Vagina (tissue), 2 donors: ENCODE measurements at regions not wholly inside any gene's neighbourhood (a gene's known extent, or its start where the extent isn't known, plus 50 kb on each side); places are given as distances from the start of the nearest gene placed in this dataset.
"Not testable (repeated sequence)": the region's sequence is repeated elsewhere in the genome, so short reads cannot be mapped to it uniquely, and the experiment has no call there.

ENCODE experiments used
- DNase-seq, 2 donors: peaks; one replicate each; pipeline ENCODE4 v3.0.0-alpha.2; 2017; ENCODE audit errors: extremely low spot score in 2 of 2
- H3K27ac ChIP-seq: fragments of 200-600 bp; sonication (generic); one replicate; pipeline ENCODE4 v1.5.1; 2019
- H3K27me3 ChIP-seq: fragments of 200-600 bp; sonication (generic); one replicate; pipeline ENCODE4 v1.5.1; 2019
- H3K36me3 ChIP-seq, 2 donors: fragments of 200-600 bp; sonication (generic); one replicate each; pipeline ENCODE4 v1.5.1; 2017 to 2019
- H3K4me1 ChIP-seq: fragments of 200-600 bp; sonication (generic); one replicate; pipeline ENCODE4 v1.5.1; 2019
- H3K4me3 ChIP-seq, 2 donors: fragments of 200-600 bp; sonication (generic); 1 replicate in 1 of 2; 2 replicates in 1 of 2; pipeline ENCODE4 v1.5.1; 2016 to 2019
- H3K9me3 ChIP-seq: fragments of 200-600 bp; sonication (generic); one replicate; pipeline ENCODE4 v1.5.1; 2019
- POLR2A ChIP-seq, 2 donors: fragments of 450-650 bp; IDR thresholded peaks; one replicate each; pipeline ENCODE4 v1.6.1; 2017; ENCODE audit warnings: antibody characterized with exemption in 2 of 2, mild to moderate bottlenecking in 2 of 2, moderate library complexity in 2 of 2
- intact Hi-C: fragments of 100-400 bp; cut with DNase I; formaldehyde crosslinking; loops from one replicate; pipeline ENCODE4 v1.15.1; 2023

DNA sequence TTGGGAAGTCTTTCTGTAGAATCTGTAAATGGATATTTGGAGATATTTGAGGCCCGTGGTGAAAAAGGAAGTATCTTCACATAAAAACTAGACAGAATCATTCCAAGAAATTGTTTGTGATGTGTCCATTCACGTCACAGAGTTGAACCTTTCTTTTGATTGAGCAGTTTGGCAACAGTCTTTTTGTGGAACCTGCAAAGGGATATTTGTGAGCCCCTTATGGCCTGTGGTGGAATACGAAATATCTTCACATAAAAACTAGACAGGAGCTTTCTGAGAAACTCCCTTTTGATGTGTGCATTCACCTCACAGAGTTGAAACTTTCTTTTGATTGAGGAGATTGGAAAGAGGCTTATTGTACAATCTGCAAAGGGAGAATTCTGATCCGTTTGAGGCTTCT lies 2980.4 kb downstream of the TUBA3C start:
- H3K9me3 ChIP-seq, intact Hi-C loops, DNase-seq, H3K4me1 ChIP-seq, H3K27me3 ChIP-seq, H3K27ac ChIP-seq, H3K4me3 ChIP-seq, H3K36me3 ChIP-seq: not testable (repeated sequence)

DNA sequence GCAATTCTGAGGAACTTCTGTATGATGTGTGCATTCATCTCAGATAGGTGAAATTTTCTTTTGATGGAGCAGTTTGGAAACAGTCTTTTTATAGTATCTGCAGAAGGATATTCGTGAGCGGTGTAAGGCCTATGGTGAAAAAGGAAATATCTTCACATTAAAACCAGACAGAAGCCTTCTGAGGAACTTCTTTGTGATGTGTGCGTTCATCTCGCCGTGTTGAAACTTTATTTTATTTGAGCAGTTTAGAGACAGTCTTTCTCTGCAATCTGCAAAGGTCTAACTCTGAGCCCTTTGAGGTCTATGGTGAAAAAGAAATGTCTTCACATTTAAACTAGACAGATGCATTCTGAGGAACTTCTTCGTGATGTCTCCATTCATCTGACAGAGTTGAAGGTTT lies 3021.0 kb downstream of the TUBA3C start:
- DNase-seq, H3K4me3 ChIP-seq, H3K27ac ChIP-seq, intact Hi-C loops, H3K4me1 ChIP-seq, H3K9me3 ChIP-seq, H3K27me3 ChIP-seq, H3K36me3 ChIP-seq: not testable (repeated sequence)
- peak in 1 of 2 donors; percentile 8 for TF ChIP-seq POLR2A (IDR thresholded peaks at IDR 0.05)

DNA sequence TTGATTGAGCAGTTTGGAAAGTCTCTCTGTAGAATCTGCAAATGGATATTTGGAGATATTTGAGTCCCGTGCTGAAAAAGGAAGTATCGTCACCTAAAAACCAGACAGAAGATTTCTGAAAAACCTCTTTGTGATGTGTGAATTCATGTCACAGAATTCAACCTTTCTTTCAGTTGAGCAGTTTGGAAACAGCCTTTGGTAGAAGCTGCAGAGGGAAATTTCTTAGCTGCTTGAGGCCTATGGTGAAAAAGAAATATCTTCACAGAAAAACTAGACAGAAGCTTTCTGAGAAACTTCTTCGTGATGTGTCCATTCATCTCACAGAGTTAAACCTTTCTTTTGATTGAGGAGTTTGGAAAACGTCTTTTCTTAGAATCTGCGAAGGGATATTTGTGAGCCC lies 3022.7 kb downstream of the TUBA3C start:
- H3K9me3 ChIP-seq, H3K27ac ChIP-seq, H3K27me3 ChIP-seq, H3K4me3 ChIP-seq, H3K36me3 ChIP-seq, intact Hi-C loops, DNase-seq, H3K4me1 ChIP-seq: not testable (repeated sequence)

DNA sequence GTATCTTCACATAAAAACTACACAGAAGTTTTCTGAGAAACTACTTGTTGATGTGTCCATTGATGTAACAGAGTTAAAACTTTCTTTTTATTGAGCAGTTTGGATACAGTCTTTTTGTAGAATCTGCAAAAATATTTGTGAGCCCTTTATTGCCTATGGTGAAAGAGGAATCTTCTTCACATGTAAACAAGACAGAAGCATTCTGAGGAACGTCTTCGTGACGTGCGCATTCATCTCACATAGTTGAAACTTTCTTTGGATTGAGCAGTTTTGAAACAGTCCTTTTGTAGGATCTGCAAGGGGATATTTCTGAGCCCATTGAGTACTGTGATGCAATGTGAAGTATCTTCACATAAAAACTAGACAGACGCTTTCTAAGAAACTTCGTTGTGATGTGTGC lies 3023.6 kb downstream of the TUBA3C start:
- H3K36me3 ChIP-seq, H3K9me3 ChIP-seq, H3K4me3 ChIP-seq, H3K4me1 ChIP-seq, H3K27ac ChIP-seq, H3K27me3 ChIP-seq, intact Hi-C loops, DNase-seq: not testable (repeated sequence)

DNA sequence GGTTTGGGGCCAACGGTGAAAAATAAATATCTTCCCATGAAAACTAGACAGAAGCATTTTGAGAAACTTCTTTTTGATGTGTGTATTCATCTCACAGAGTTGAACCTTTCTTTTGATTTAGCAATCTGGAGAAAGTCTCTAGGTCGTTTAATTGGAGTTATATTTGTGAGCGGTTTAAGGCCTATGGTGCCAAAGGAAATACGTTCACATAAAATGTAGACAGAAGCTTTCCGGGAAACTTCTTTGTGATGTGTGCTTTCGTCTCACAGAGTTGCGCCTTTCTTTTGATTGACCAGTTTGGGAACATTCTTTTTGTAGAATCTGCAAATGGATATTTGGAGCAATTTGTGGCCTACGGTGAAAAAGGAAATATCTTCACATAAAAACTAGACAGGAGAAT lies 3028.8 kb downstream of the TUBA3C start:
- H3K27ac ChIP-seq, intact Hi-C loops, H3K9me3 ChIP-seq, H3K27me3 ChIP-seq, H3K4me3 ChIP-seq, H3K4me1 ChIP-seq, DNase-seq, H3K36me3 ChIP-seq: not testable (repeated sequence)

DNA sequence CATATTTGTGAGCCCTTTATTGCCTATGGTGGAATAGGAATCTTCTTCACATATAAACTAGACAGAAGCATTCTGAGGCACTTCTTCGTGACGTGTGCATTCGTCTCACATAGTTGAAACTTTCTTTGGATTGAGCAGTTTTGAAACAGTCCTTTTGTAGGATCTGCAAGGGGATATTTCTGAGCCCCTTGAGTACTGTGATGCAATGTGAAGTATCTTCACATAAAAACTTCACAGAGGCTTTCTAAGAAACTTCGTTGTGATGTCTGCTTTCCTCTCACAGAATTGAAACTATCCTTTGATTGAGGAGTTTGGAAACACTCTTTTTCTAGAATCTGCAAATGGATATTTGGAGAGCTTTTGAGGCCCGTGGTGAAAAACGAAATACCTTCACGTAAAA lies 3030.3 kb downstream of the TUBA3C start:
- H3K4me3 ChIP-seq, intact Hi-C loops, H3K36me3 ChIP-seq, H3K4me1 ChIP-seq, H3K27ac ChIP-seq, H3K27me3 ChIP-seq, H3K9me3 ChIP-seq, DNase-seq: not testable (repeated sequence)

DNA sequence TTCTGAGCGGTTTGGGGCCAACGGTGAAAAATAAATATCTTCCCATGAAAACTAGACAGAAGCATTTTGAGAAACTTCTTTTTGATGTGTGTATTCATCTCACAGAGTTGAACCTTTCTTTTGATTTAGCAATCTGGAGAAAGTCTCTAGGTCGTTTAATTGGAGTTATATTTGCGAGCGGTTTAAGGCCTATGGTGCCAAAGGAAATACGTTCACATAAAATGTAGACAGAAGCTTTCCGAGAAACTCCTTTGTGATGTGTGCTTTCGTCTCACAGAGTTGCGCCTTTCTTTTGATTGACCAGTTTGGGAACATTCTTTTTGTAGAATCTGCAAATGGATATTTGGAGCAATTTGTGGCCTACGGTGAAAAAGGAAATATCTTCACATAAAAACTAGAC lies 3032.2 kb downstream of the TUBA3C start:
- DNase-seq, H3K36me3 ChIP-seq, H3K4me3 ChIP-seq, H3K4me1 ChIP-seq, intact Hi-C loops, H3K27me3 ChIP-seq, H3K9me3 ChIP-seq, H3K27ac ChIP-seq: not testable (repeated sequence)

DNA sequence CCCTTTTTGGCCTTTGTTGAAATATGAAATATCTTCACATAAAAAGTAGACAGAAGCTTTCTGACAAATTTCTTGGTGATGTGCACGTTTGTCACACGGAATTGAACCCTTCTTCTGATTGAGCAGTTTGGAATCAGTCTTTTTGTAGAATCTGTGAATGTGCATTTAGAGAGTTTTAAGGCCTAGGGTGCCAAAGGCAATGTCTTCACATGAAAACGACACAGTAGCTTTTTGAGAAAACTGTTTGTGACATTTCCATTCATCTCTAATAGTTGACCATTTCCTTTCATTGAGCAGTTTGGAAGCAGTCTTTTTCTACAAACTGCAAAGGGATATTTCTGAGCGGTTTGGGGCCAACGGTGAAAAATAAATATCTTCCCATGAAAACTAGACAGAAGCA lies 3036.0 kb downstream of the TUBA3C start:
- intact Hi-C loops, H3K4me3 ChIP-seq, H3K4me1 ChIP-seq, H3K27ac ChIP-seq, DNase-seq, H3K9me3 ChIP-seq, H3K36me3 ChIP-seq, H3K27me3 ChIP-seq: not testable (repeated sequence)

DNA sequence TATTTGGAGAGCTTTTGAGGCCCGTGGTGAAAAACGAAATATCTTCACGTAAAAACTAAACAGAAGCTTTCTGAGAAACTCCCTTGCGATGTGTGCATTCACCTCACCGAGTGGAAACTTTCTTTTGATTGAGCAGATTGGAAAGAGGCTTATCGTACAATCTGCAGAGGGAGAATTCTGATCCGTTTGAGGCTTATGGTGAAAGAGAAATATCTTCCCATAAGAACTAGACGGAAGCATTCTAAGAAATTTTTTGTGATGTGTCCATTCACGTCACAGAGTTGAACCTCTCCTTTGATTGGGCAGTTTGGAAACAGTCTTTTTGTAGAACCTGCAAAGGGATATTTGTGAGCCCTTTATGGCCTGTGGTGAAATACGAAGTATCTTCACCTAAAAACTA lies 3040.3 kb downstream of the TUBA3C start:
- TF ChIP-seq POLR2A (IDR thresholded peaks at IDR 0.05) = peak in 1 of 2 donors; percentile 34
- intact Hi-C loops, H3K27me3 ChIP-seq, H3K36me3 ChIP-seq, H3K4me3 ChIP-seq, H3K4me1 ChIP-seq, H3K9me3 ChIP-seq, H3K27ac ChIP-seq: not testable (repeated sequence)
- DNase-seq = peak in 1 of 2 donors; percentile 75

DNA sequence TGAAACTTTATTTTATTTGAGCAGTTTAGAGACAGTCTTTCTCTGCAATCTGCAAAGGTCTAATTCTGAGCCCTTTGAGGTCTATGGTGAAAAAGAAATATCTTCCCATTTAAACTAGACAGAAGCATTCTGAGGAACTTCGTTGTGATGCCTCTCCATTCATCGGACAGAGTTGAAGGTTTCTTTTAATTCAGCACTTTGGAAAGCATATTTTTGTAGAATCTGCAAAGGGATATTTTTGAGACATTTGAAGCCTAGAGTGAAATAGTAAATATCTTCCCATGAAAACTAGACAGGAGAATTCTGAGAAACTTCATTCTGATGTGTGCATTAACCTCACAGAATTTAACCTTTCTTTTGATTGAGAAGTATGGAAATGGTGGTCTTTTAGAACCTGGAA lies 3044.8 kb downstream of the TUBA3C start:
- H3K27ac ChIP-seq, H3K9me3 ChIP-seq, DNase-seq, H3K27me3 ChIP-seq, H3K4me1 ChIP-seq, intact Hi-C loops, H3K4me3 ChIP-seq, H3K36me3 ChIP-seq: not testable (repeated sequence)

DNA sequence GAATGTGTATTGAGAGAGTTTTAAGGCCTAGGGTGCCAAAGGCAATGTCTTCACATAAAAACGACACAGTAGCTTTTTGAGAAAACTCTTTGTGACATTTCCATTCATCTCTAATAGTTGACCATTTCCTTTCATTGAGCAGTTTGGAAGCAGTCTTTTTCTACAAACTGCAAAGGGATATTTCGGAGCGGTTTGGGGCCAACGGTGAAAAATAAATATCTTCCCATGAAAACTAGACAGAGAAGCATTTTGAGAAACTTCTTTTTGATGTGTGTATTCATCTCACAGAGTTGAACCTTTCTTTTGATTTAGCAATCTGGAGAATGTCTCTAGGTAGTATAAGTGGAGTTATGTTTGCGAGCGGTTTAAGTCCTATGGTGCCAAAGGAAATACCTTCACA lies 3052.9 kb downstream of the TUBA3C start:
- DNase-seq = not testable (repeated sequence)

DNA sequence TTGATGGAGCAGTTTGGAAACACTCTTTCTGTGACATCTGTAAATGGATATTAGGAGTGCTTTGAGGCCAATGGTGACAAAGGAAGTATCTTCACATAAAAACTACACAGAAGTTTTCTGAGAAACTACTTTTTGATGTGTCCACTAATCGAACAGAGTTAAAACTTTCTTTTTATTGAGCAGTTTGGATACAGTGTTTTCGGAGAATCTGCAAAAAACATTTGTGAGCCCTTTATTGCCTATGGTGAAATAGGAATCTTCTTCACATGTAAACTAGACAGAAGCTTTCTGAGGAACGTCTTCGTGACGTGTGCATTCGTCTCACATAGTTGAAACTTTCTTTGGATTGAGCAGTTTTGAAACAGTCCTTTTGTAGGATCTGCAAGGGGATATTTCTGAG lies 3068.2 kb downstream of the TUBA3C start:
- H3K4me3 ChIP-seq, H3K4me1 ChIP-seq, H3K27me3 ChIP-seq, H3K36me3 ChIP-seq, H3K9me3 ChIP-seq, intact Hi-C loops, DNase-seq, H3K27ac ChIP-seq: not testable (repeated sequence)

More for the DNA sequence above, 3052.9 kb downstream of the TUBA3C start:
- H3K27ac ChIP-seq, intact Hi-C loops, H3K4me1 ChIP-seq, H3K27me3 ChIP-seq, H3K4me3 ChIP-seq, H3K9me3 ChIP-seq, H3K36me3 ChIP-seq: not testable (repeated sequence)
